Kidney (tissue), 13 donors: ENCODE measurements at regions not wholly inside any gene's neighbourhood (a gene's known extent, or its start where the extent isn't known, plus 50 kb on each side); places are given as distances from the start of the nearest gene placed in this dataset.

Source experiments
- DNase-seq, 5 donors: peaks; one replicate each; pipeline ENCODE4 v3.0.0-alpha.2; 2013 to 2020
- FAIRE-seq: peaks from 2 replicates; lab custom pipeline; 2012; peaks lifted over from hg19 to GRCh38; lab: Jason Lieb, UNC
- H3K27ac ChIP-seq, 2 donors: one replicate each; pipeline ENCODE4 v1.7.0; 2013; ENCODE audit warnings: low read depth in 2 of 2, low read length in 2 of 2, inconsistent platforms in 1 of 2
- H3K27me3 ChIP-seq: one replicate; pipeline ENCODE4 v1.7.1; 2013; ENCODE audit warnings: low read length, inconsistent platforms; ENCODE audit not compliant: control insufficient read depth, insufficient read depth
- H3K36me3 ChIP-seq, 3 donors: one replicate each; pipeline versions ENCODE4 v1.7.0 to v1.7.1; 2013; ENCODE audit warnings: low read length in 3 of 3, control low read depth in 1 of 3, inconsistent platforms in 1 of 3; ENCODE audit not compliant: insufficient read depth in 3 of 3, control insufficient read depth in 2 of 3
- H3K4me1 ChIP-seq, 3 donors: one replicate each; pipeline versions ENCODE4 v1.7.0 to v1.7.1; 2013; ENCODE audit warnings: low read length in 3 of 3, inconsistent platforms in 1 of 3, low read depth in 1 of 3; ENCODE audit not compliant: control insufficient read depth in 2 of 3, insufficient read depth in 2 of 3
- H3K4me3 ChIP-seq, 3 donors: one replicate each; pipeline versions ENCODE4 v1.7.0 to v1.8.1; 2013; ENCODE audit warnings: low read length in 3 of 3, control low read depth in 1 of 3, inconsistent platforms in 1 of 3
- H3K9ac ChIP-seq, 3 donors: one replicate each; pipeline versions ENCODE4 v1.7.0 to v1.7.1; 2013; ENCODE audit warnings: low read length in 3 of 3, control low read depth in 1 of 3, inconsistent platforms in 1 of 3
- H3K9me3 ChIP-seq, 3 donors: one replicate each; pipeline versions ENCODE4 v1.7.0 to v1.7.1; 2013; ENCODE audit warnings: low read length in 3 of 3, control low read depth in 1 of 3, inconsistent platforms in 1 of 3; ENCODE audit not compliant: control insufficient read depth in 2 of 3, insufficient read depth in 1 of 3
- CTCF ChIP-seq: IDR thresholded peaks from 3 replicates; pipeline ENCODE4 v1.5.1; 2012; ENCODE audit warnings: mild to moderate bottlenecking, moderate library complexity, borderline replicate concordance; ENCODE audit not compliant: insufficient read depth; ENCODE audit errors: extremely low read depth
- intact Hi-C: fragments of 100-400 bp; cut with DNase I; formaldehyde crosslinking; loops from one replicate; pipeline ENCODE4 v1.11.1; 2022
- donor health status: control.
- donor health status: control.
- donor health status: control.
- donor health status: control.
- donor health status: control.
- donor health status: DM: yes; HTN: yes; CAD: no.
- donor health status: Normal renal cell carcinoma (clear cell type).

GRCh38 chr3:191804935-191805334 is 344.0 kb downstream of the PYDC2 start:
- Histone ChIP-seq H3K27ac (no peak overlapping the region), H3K4me3 (no peak overlapping the region), H3K36me3 (no peaks in the 10 kb centered on the region), H3K27me3 (no peaks in the 10 kb centered on the region), H3K9me3 (peaks cover 0 to 17% (median 0%) of the 10 kb centered on the region in 3 donors), H3K4me1 (no peaks in the 10 kb centered on the region), H3K9ac (no peak overlapping the region)
- intact Hi-C loops: no loop called here
- DNase-seq (no peak), FAIRE-seq (no peak)
- TF ChIP-seq CTCF: no peak

GRCh38 chr3:191808073-191808472 is 347.1 kb downstream of the PYDC2 start:
- Histone ChIP-seq H3K36me3 (no peaks in the 10 kb centered on the region), H3K9ac (no peak overlapping the region), H3K9me3 (peaks cover 0 to under 1% (median 0%) of the 10 kb centered on the region in 3 donors), H3K4me3 (no peak overlapping the region), H3K4me1 (no peaks in the 10 kb centered on the region), H3K27ac (no peak overlapping the region), H3K27me3 (no peaks in the 10 kb centered on the region)
- FAIRE-seq (no peak), DNase-seq (no peak)
- no peak for TF ChIP-seq CTCF
- intact Hi-C loops: no loop called here

GRCh38 chr3:191809326-191809949 is 348.5 kb downstream of the PYDC2 start:
- no peak for FAIRE-seq
- DNase-seq: no peak
- Histone ChIP-seq H3K4me3 (no peak overlapping the region), H3K36me3 (no peaks in the 10 kb centered on the region), H3K4me1 (no peaks in the 10 kb centered on the region), H3K27ac (no peak overlapping the region), H3K27me3 (no peaks in the 10 kb centered on the region), H3K9me3 (no peaks in the 10 kb centered on the region), H3K9ac (no peak overlapping the region)
- intact Hi-C loops: no loop called here
- no peak for TF ChIP-seq CTCF

GRCh38 chr3:191813245-191813644 is 352.3 kb downstream of the PYDC2 start:
- H3K4me1 ChIP-seq: no peaks in the 10 kb centered on the region
- DNase-seq: no peak
- H3K9ac ChIP-seq: no peak overlapping the region
- no peak overlapping the region for H3K27ac ChIP-seq
- no peaks in the 10 kb centered on the region for H3K27me3 ChIP-seq
- no peak overlapping the region for H3K4me3 ChIP-seq
- no peak for FAIRE-seq
- H3K9me3 ChIP-seq: no peaks in the 10 kb centered on the region
- no peak for TF ChIP-seq CTCF
- intact Hi-C loops: no loop called here
- H3K36me3 ChIP-seq: no peaks in the 10 kb centered on the region
